ENCODE measurements at regions not wholly inside any gene's neighbourhood (a gene's known extent, or its start where the extent isn't known, plus 50 kb on each side); places are given as distances from the start of the nearest gene placed in this dataset.

GRCh38 chr6:147621263-147621662, 112.8 kb downstream of the SAMD5 start:
- DNase-seq: no peak

GRCh38 chr6:147621961-147622360, 113.5 kb downstream of the SAMD5 start:
- DNase-seq: no peak

GRCh38 chr6:147624946-147625515, 116.5 kb downstream of the SAMD5 start:
- DNase-seq: no peak

GRCh38 chr6:147625946-147626345, 117.5 kb downstream of the SAMD5 start:
- DNase-seq: no peak

- no peak for DNase-seq
Measured at GRCh38 chr6:147627411-147627810, 118.9 kb downstream of the SAMD5 start.

- DNase-seq: no peak
Measured at GRCh38 chr6:147633191-147633590, 124.7 kb downstream of the SAMD5 start.

- no peak for DNase-seq
Measured at GRCh38 chr6:147637620-147638195, 129.2 kb downstream of the SAMD5 start.

- no peak for DNase-seq
Measured at GRCh38 chr6:147639279-147639678, 130.8 kb downstream of the SAMD5 start.

- DNase-seq: no peak
Measured at GRCh38 chr6:147640606-147641005, 132.1 kb downstream of the SAMD5 start.

GRCh38 chr6:147641511-147641910, 133.0 kb downstream of the SAMD5 start:
- no peak for DNase-seq

- DNase-seq: no peak
Measured at GRCh38 chr6:147642458-147642857, 134.0 kb downstream of the SAMD5 start.

- no peak for DNase-seq
Measured at GRCh38 chr6:147643341-147644200, 135.1 kb downstream of the SAMD5 start.

GRCh38 chr6:147648916-147649315, 140.4 kb downstream of the SAMD5 start:
- no peak for DNase-seq

GRCh38 chr6:147651249-147652063, 143.0 kb downstream of the SAMD5 start:
- DNase-seq: no peak

- DNase-seq: no peak
Measured at GRCh38 chr6:147653631-147654030, 145.1 kb downstream of the SAMD5 start.

GRCh38 chr6:147654103-147654845, 145.8 kb downstream of the SAMD5 start:
- DNase-seq: no peak

- DNase-seq: no peak
Measured at GRCh38 chr6:147660334-147661311, 152.1 kb downstream of the SAMD5 start.

GRCh38 chr6:147662646-147663045, 154.2 kb downstream of the SAMD5 start:
- DNase-seq: no peak

GRCh38 chr6:147664092-147664491, 155.6 kb downstream of the SAMD5 start:
- DNase-seq: no peak

- no peak for DNase-seq
Measured at GRCh38 chr6:147666255-147666654, 157.8 kb downstream of the SAMD5 start.

- DNase-seq: no peak
Measured at GRCh38 chr6:147667082-147667481, 158.6 kb downstream of the SAMD5 start.

Measured in CD4-positive, alpha-beta T cell treated with Interleukin-21 for 1 hour (primary cell).